Upper lobe of left lung (tissue), 6 donors: ENCODE measurements at regions not wholly inside any gene's neighbourhood (a gene's known extent, or its start where the extent isn't known, plus 50 kb on each side); places are given as distances from the start of the nearest gene placed in this dataset.

Experiments used
- ATAC-seq, 2 donors: fragments of 200-7000 bp; cut with Tn5 transposase; one replicate each; pipeline ENCODE4 v1.9.1; 2022; ENCODE audit warnings: mild to moderate bottlenecking in 2 of 2, moderate library complexity in 2 of 2; ENCODE audit not compliant: low FRiP score in 2 of 2
- DNase-seq, 2 donors: peaks; one replicate each; pipeline ENCODE4 v3.0.0-alpha.2; 2019 to 2020
- H3K27ac ChIP-seq, 4 donors: fragments of 200-600 bp; sonication (generic); one replicate each; pipeline ENCODE4 v1.5.1; 2016 to 2019
- H3K27me3 ChIP-seq, 4 donors: fragments of 200-600 bp; sonication (generic); one replicate each; pipeline ENCODE4 v1.5.1; 2017 to 2019
- H3K36me3 ChIP-seq, 4 donors: fragments of 200-600 bp; sonication (generic); one replicate each; pipeline ENCODE4 v1.5.1; 2016 to 2019
- H3K4me1 ChIP-seq, 4 donors: fragments of 200-600 bp; sonication (generic); one replicate each; pipeline ENCODE4 v1.5.1; 2018 to 2019
- H3K4me3 ChIP-seq, 4 donors: fragments of 200-600 bp; sonication (generic); one replicate each; pipeline ENCODE4 v1.5.1; 2017 to 2019; ENCODE audit warnings: mild to moderate bottlenecking in 2 of 4, moderate library complexity in 1 of 4
- H3K9me3 ChIP-seq, 4 donors: fragments of 200-600 bp; sonication (generic); one replicate each; pipeline ENCODE4 v1.5.1; 2018 to 2019
- EP300 ChIP-seq, 4 donors: sonication (generic); formaldehyde crosslinking; IDR thresholded peaks; one replicate each; pipeline ENCODE4 v1.5.1; 2017; ENCODE audit warnings: antibody characterized with exemption in 4 of 4, control low read depth in 2 of 4
- POLR2A ChIP-seq, 4 donors: fragments of 450-650 bp; IDR thresholded peaks; one replicate each; pipeline ENCODE4 v1.5.1; 2016 to 2017; ENCODE audit warnings: antibody characterized with exemption in 4 of 4, mild to moderate bottlenecking in 2 of 4
- POLR2AphosphoS5 ChIP-seq, 2 donors: sonication (generic); formaldehyde crosslinking; IDR thresholded peaks; one replicate each; pipeline ENCODE4 v1.5.1; 2017; ENCODE audit warnings: antibody characterized with exemption in 2 of 2
- WGBS, 2 donors: methylation state at CpG; one replicate each; pipeline ENCODE4 v1.1.5; 2017 to 2018; 5-methylcytosine and 5-hydroxymethylcytosine counted together
- TF ChIP-seq, protein P1 (sequence below), 6 experiments: fragments of 450-650 bp in 4 of 6; fragments of 200-600 bp in 2 of 6; sonication (generic) in 2 of 6; IDR thresholded peaks; one replicate each; pipeline ENCODE4 v1.5.1; 2016 to 2019; ENCODE audit warnings: antibody characterized with exemption in 6 of 6
- donor health status: DM: no; HTN: no; CAD: no; lungs with moderate emphysema.
- donor health status: DM: no; HTN: yes; CAD: no; lungs with severe emphysema.

DNA sequence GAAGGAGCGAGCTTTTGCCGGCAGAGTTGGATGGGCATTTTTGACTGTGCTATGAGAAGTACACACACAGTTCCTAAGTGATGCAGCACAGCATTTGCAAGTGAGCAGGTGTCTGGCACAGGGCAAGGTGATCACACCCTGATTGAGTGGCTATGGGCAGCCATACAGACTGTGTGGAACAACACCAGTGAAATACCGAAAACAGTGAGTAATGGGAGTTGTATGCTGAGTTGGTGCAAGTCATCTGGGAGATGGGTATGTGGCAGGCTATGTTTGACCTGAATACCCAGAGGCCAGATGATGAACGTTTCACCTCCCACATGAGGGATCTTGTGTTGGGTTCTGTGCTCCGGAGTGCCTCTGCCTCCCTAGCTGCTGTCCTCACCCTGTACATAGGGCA is 53.5 kb upstream of the TIPARP start:
- no peaks in the 10 kb centered on the region for H3K9me3 ChIP-seq
- H3K27ac ChIP-seq = no peak overlapping the region
- TF ChIP-seq POLR2A (IDR thresholded peaks at IDR 0.05) = no peak
- TF ChIP-seq, protein P1, sequence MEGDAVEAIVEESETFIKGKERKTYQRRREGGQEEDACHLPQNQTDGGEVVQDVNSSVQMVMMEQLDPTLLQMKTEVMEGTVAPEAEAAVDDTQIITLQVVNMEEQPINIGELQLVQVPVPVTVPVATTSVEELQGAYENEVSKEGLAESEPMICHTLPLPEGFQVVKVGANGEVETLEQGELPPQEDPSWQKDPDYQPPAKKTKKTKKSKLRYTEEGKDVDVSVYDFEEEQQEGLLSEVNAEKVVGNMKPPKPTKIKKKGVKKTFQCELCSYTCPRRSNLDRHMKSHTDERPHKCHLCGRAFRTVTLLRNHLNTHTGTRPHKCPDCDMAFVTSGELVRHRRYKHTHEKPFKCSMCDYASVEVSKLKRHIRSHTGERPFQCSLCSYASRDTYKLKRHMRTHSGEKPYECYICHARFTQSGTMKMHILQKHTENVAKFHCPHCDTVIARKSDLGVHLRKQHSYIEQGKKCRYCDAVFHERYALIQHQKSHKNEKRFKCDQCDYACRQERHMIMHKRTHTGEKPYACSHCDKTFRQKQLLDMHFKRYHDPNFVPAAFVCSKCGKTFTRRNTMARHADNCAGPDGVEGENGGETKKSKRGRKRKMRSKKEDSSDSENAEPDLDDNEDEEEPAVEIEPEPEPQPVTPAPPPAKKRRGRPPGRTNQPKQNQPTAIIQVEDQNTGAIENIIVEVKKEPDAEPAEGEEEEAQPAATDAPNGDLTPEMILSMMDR (IDR thresholded peaks at IDR 0.05) = no peak
- no peak for TF ChIP-seq EP300 (IDR thresholded peaks at IDR 0.05)
- no peak for TF ChIP-seq POLR2AphosphoS5 (IDR thresholded peaks at IDR 0.05)
- no peak for DNase-seq
- H3K4me3 ChIP-seq = no peak overlapping the region
- no peak for ATAC-seq
- H3K36me3 ChIP-seq = no peaks in the 10 kb centered on the region
- WGBS, 2 donors = 88 to 90% methylated on average over 5 of the region's 5 CpGs
- no peaks in the 10 kb centered on the region for H3K27me3 ChIP-seq
- H3K4me1 ChIP-seq = peaks cover 0 to 7% (median 3%) of the 10 kb centered on the region in 4 donors

DNA sequence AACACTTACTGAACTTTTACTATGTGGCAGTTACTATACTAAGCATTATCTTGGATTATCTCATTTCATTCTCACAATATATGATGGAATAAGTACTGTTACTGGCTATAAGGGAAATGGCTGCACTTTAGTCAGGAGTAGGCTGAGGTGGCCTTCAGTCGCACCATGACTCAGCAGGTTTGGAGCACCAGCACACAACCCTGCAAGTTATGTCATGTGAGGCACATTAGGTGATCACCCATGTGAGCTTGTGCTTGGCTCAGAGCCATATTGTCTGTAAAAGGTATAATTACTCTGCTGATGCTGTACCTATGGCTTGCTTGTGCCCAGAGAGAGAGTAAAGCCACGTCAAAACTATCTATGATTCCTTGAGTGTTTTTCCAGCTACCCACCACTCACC is 54.1 kb upstream of the TIPARP start:
- 86 to 90% methylated on average over 2 of the region's 2 CpGs for WGBS, 2 donors
- DNase-seq (no peak), ATAC-seq (no peak)
- TF ChIP-seq POLR2A (IDR thresholded peaks at IDR 0.05) = no peak
- no peak for TF ChIP-seq EP300 (IDR thresholded peaks at IDR 0.05)
- TF ChIP-seq, protein P1 (IDR thresholded peaks at IDR 0.05) = no peak
- TF ChIP-seq POLR2AphosphoS5 (IDR thresholded peaks at IDR 0.05) = no peak
- Histone ChIP-seq H3K9me3 (no peaks in the 10 kb centered on the region), H3K27ac (no peak overlapping the region), H3K4me3 (no peak overlapping the region), H3K36me3 (no peaks in the 10 kb centered on the region), H3K4me1 (peaks cover 0 to 6% (median 3%) of the 10 kb centered on the region in 4 donors), H3K27me3 (no peaks in the 10 kb centered on the region)

DNA sequence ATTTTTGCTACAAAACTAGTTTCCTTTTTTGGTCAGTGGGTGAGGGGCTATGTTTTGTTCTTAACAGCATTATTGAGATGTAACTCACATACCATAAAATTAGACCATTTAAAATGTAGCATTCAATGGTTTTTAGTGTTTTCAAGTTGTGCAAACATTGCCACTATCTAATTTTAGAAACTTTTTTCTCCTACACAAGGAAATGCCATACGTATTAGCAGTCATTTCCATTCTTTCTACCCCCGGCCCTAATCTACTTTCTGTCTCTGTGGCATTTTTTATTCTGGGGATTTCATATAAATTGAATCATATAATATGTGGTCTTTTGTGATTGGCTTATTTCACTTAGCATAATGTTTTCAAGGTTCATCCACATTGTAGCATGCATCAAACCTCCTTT is 55.0 kb upstream of the TIPARP start:
- no peak for TF ChIP-seq POLR2AphosphoS5 (IDR thresholded peaks at IDR 0.05)
- TF ChIP-seq, protein P1 (IDR thresholded peaks at IDR 0.05) = no peak
- TF ChIP-seq POLR2A (IDR thresholded peaks at IDR 0.05) = no peak
- TF ChIP-seq EP300 (IDR thresholded peaks at IDR 0.05) = no peak
- Histone ChIP-seq H3K4me1 (peaks cover 0 to 12% (median 3%) of the 10 kb centered on the region in 4 donors), H3K9me3 (no peaks in the 10 kb centered on the region), H3K27ac (no peak overlapping the region), H3K27me3 (no peaks in the 10 kb centered on the region), H3K36me3 (no peaks in the 10 kb centered on the region), H3K4me3 (no peak overlapping the region)
- 56 to 78% methylated on average over 2 of the region's 2 CpGs for WGBS, 2 donors
- DNase-seq (no peak), ATAC-seq (no peak)

DNA sequence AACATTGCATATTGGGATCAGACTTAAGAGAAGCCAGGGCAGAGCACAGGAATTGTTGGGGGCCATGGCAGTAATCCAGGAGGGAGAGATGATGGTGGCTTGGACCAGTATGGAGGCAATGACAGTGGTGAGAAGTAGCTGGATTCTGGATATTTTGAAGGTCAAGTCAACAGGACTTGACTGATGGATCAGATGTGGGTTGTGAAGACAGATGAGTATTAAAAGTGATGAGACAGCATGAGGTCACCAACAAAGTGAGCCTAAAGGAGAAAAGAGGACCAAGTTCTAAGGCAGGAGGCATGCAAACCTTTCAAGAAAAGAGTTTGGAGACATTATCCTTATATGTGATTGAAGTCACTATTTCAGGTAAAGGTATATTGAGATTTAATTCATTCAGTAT is 56.6 kb upstream of the TIPARP start:
- TF ChIP-seq POLR2AphosphoS5 (IDR thresholded peaks at IDR 0.05) = no peak
- no peak for TF ChIP-seq EP300 (IDR thresholded peaks at IDR 0.05)
- no peak for TF ChIP-seq POLR2A (IDR thresholded peaks at IDR 0.05)
- TF ChIP-seq, protein P1 (IDR thresholded peaks at IDR 0.05) = no peak
- Histone ChIP-seq H3K27me3 (no peaks in the 10 kb centered on the region), H3K9me3 (no peaks in the 10 kb centered on the region), H3K27ac (no peak overlapping the region), H3K36me3 (no peaks in the 10 kb centered on the region), H3K4me3 (no peak overlapping the region), H3K4me1 (peaks cover 0 to 16% (median 3%) of the 10 kb centered on the region in 4 donors)
- DNase-seq (no peak), ATAC-seq (no peak)

DNA sequence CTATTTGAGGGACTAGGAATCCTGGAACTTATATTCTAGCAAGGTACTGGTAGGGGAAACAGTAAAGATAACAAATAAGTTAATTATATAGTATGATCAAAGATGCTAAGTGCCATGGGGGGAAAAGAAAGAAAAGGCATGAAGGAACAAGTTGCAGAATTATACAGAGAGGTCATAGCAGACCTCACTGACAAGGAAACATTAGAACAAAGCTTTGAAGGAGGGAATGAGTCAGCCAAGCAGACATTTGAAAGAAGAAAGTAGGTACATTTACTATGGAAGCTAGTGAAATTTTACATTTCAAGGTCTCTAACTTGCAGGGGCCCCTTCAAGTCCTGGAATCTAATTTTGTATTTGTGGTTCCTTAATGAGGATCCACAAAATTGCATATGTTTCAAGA is 57.2 kb upstream of the TIPARP start:
- no peak for ATAC-seq
- no peak for DNase-seq
- Histone ChIP-seq H3K27ac (peak overlapping the region in 1 of 4 donors; percentile 64), H3K4me3 (no peak overlapping the region), H3K27me3 (no peaks in the 10 kb centered on the region), H3K36me3 (no peaks in the 10 kb centered on the region), H3K4me1 (peaks cover 0 to 16% (median 3%) of the 10 kb centered on the region in 4 donors), H3K9me3 (no peaks in the 10 kb centered on the region)
- TF ChIP-seq, protein P1 (IDR thresholded peaks at IDR 0.05) = no peak
- TF ChIP-seq EP300 (IDR thresholded peaks at IDR 0.05) (no peak), POLR2A (IDR thresholded peaks at IDR 0.05) (no peak), POLR2AphosphoS5 (IDR thresholded peaks at IDR 0.05) (no peak)
